ENCODE measurements at regions not wholly inside any gene's neighbourhood (a gene's known extent, or its start where the extent isn't known, plus 50 kb on each side); places are given as distances from the start of the nearest gene placed in this dataset.

GRCh38 chr5:63164838-63165535, 586.4 kb downstream of the LRRC70 start:
- intact Hi-C loops (cut with DNase I), result no loop called here
- Histone ChIP-seq H3K36me3 (ENCODE audit: insufficient read depth in 1 of 2, low read depth in 1 of 2) (no peaks in the 10 kb centered on the region), H3K4me1 (no peaks in the 10 kb centered on the region), H3K27me3 (ENCODE audit: insufficient read depth in 3 of 3, low read length in 2 of 3) (no peaks in the 10 kb centered on the region), H3K9me3 (no peaks in the 10 kb centered on the region), H3K4me3 (no peak overlapping the region), H3K27ac (no peak overlapping the region)
- no peak for ATAC-seq
- WGBS, 3 donors, result 71 to 74% (median 74%) methylated on average over 6 of the region's 6 CpGs
- TF ChIP-seq CTCF (IDR thresholded peaks at IDR 0.05), result no peak
- no peak for DNase-seq

- Histone ChIP-seq H3K4me3 (no peak overlapping the region), H3K27ac (no peak overlapping the region), H3K4me1 (no peaks in the 10 kb centered on the region), H3K9me3 (no peaks in the 10 kb centered on the region), H3K27me3 (ENCODE audit: insufficient read depth in 3 of 3, low read length in 2 of 3) (no peaks in the 10 kb centered on the region), H3K36me3 (ENCODE audit: insufficient read depth in 1 of 2, low read depth in 1 of 2) (no peaks in the 10 kb centered on the region)
- TF ChIP-seq CTCF (IDR thresholded peaks at IDR 0.05), result no peak
- intact Hi-C loops (cut with DNase I), result no loop called here
- 44 to 90% (median 86%) methylated on average over 2 of the region's 2 CpGs for WGBS, 3 donors
- no peak for DNase-seq
- ATAC-seq, result no peak
Observed at GRCh38 chr5:63164339-63164738, 585.7 kb downstream of the LRRC70 start.

- Histone ChIP-seq H3K4me1 (no peaks in the 10 kb centered on the region), H3K9me3 (no peaks in the 10 kb centered on the region), H3K4me3 (no peak overlapping the region), H3K36me3 (ENCODE audit: insufficient read depth in 1 of 2, low read depth in 1 of 2) (no peaks in the 10 kb centered on the region), H3K27me3 (ENCODE audit: insufficient read depth in 3 of 3, low read length in 2 of 3) (no peaks in the 10 kb centered on the region), H3K27ac (no peak overlapping the region)
- intact Hi-C loops (cut with DNase I), result no loop called here
- WGBS, 3 donors, result 48 to 70% (median 60%) methylated on average over 2 of the region's 2 CpGs
- no peak for TF ChIP-seq CTCF (IDR thresholded peaks at IDR 0.05)
- ATAC-seq, result no peak
- no peak for DNase-seq
Observed at GRCh38 chr5:63155310-63155631, 576.7 kb downstream of the LRRC70 start.

GRCh38 chr5:63154476-63155309, 576.1 kb downstream of the LRRC70 start:
- WGBS, 3 donors, result 67 to 77% (median 76%) methylated on average over 10 of the region's 10 CpGs
- TF ChIP-seq CTCF (IDR thresholded peaks at IDR 0.05), result no peak
- intact Hi-C loops (cut with DNase I), result no loop called here
- H3K4me3 ChIP-seq, result no peak overlapping the region
- no peaks in the 10 kb centered on the region for H3K4me1 ChIP-seq
- H3K27ac ChIP-seq, result no peak overlapping the region
- H3K36me3 ChIP-seq (ENCODE audit: insufficient read depth in 1 of 2, low read depth in 1 of 2), result no peaks in the 10 kb centered on the region
- H3K27me3 ChIP-seq (ENCODE audit: insufficient read depth in 3 of 3, low read length in 2 of 3), result no peaks in the 10 kb centered on the region
- no peak for DNase-seq
- ATAC-seq, result no peak
- H3K9me3 ChIP-seq, result no peaks in the 10 kb centered on the region
